GM12878 (cell line): ENCODE measurements at regions not wholly inside any gene's neighbourhood (a gene's known extent, or its start where the extent isn't known, plus 50 kb on each side); places are given as distances from the start of the nearest gene placed in this dataset.

Experiments used
- ATAC-seq: fragments of 200-7000 bp; cut with Tn5 transposase; 3 replicates; pipeline ENCODE4 v1.9.1; 2020; ENCODE audit warnings: mild to moderate bottlenecking, moderate library complexity
- BruUV-seq: library from RNA; stranded (reverse); fragments of 400-500 nt; replicated peaks from 2 replicates; lab custom pipeline; 2021; lab: Mats Ljungman, UMichigan
- CTCF ChIA-PET: fragments of 300-600 bp; sonication (Branson Sonifier 250); formaldehyde crosslinking; extraction: SDS; loops from one replicate; lab custom pipeline; 2021; ENCODE audit warnings: inconsistent platforms; lab: Yijun Ruan, JAX
- POLR2A ChIA-PET: fragments of 350-600 bp; formaldehyde crosslinking; extraction: SDS; loops from one replicate; lab custom pipeline; 2021; ENCODE audit warnings: inconsistent platforms; lab: Charles Lee
- RAD21 ChIA-PET: fragments of 300-600 bp; sonication (Branson Sonifier 250); formaldehyde crosslinking; loops from one replicate; lab custom pipeline; 2023; ENCODE audit warnings: antibody characterized with exemption; ENCODE audit not compliant: unreplicated experiment; lab: Charles Lee
- SMC1A ChIA-PET: fragments of 300-600 bp; sonication (Branson Sonifier 250); formaldehyde crosslinking; loops from one replicate; lab custom pipeline; 2023; ENCODE audit not compliant: unreplicated experiment, uncharacterized antibody; lab: Charles Lee
- DNase-seq: peaks from one replicate; pipeline ENCODE4 v3.0.0-alpha.2; 2011; ENCODE audit warnings: low read depth, low spot score
- FAIRE-seq: peaks from 3 replicates; lab custom pipeline; 2011; peaks lifted over from hg19 to GRCh38; lab: Jason Lieb, UNC
- H2AFZ ChIP-seq: 2 replicates; pipeline ENCODE4 v1.6.0; 2011; ENCODE audit warnings: low read depth, low read length, control low read depth; ENCODE audit not compliant: control insufficient read depth
- H3K27ac ChIP-seq: 2 replicates; pipeline ENCODE4 v1.5.1; 2011; ENCODE audit warnings: control low read depth; ENCODE audit not compliant: control insufficient read depth, insufficient read depth
- H3K27me3 ChIP-seq, 2 experiments: replicated peaks in 1 of 2; 2 replicates each; pipeline versions ENCODE4 v1.6.0 to v1.6.1; 2011; ENCODE audit warnings: low read length in 1 of 2; ENCODE audit not compliant: control insufficient read depth in 2 of 2, insufficient read depth in 2 of 2
- H3K36me3 ChIP-seq, 2 experiments: 2 replicates each; pipeline ENCODE4 v1.5.1; 2011; ENCODE audit warnings: low read length in 1 of 2; ENCODE audit not compliant: control insufficient read depth in 2 of 2, insufficient read depth in 2 of 2
- H3K4me1 ChIP-seq: 2 replicates; pipeline ENCODE4 v1.6.1; 2011; ENCODE audit warnings: mild to moderate bottlenecking, low read length, moderate library complexity, mixed read lengths; ENCODE audit not compliant: control insufficient read depth, insufficient read depth
- H3K4me2 ChIP-seq: 2 replicates; pipeline ENCODE4 v1.6.0; 2011; ENCODE audit warnings: control low read depth; ENCODE audit not compliant: control insufficient read depth, insufficient read depth
- H3K4me3 ChIP-seq: fragments of 200-600 bp; sonication (generic); 2 replicates; pipeline ENCODE4 v1.5.1; 2016
- H3K79me2 ChIP-seq: 2 replicates; pipeline ENCODE4 v1.6.0; 2011; ENCODE audit warnings: low read length; ENCODE audit not compliant: control insufficient read depth, insufficient read depth
- H3K9ac ChIP-seq: 2 replicates; pipeline ENCODE4 v1.8.0; 2011; ENCODE audit warnings: low read length, control low read depth, mixed read lengths; ENCODE audit not compliant: control insufficient read depth, insufficient read depth
- H3K9me3 ChIP-seq: replicated peaks from 3 replicates; pipeline ENCODE4 v1.5.1; 2011; ENCODE audit warnings: mild to moderate bottlenecking, low read length; ENCODE audit not compliant: control insufficient read depth, insufficient read depth
- H4K20me1 ChIP-seq: 2 replicates; pipeline ENCODE4 v1.6.0; 2011; ENCODE audit not compliant: control insufficient read depth, insufficient read depth
- CHD1 ChIP-seq: IDR thresholded peaks from 2 replicates; pipeline ENCODE4 v1.6.1; 2012; ENCODE audit warnings: low read depth, low read length, improper control_type of control experiment
- CUX1 ChIP-seq: IDR thresholded peaks from 2 replicates; pipeline ENCODE4 v1.6.1; 2012; ENCODE audit warnings: improper control_type of control experiment, low read depth, low read length; ENCODE audit not compliant: insufficient replicate concordance
- HDAC2 ChIP-seq: fragments of 200-600 bp; sonication (generic); IDR thresholded peaks from 2 replicates; pipeline ENCODE4 v1.6.1; 2017
- HDAC6 ChIP-seq: fragments of 200-600 bp; sonication (generic); IDR thresholded peaks from one replicate; pipeline ENCODE4 v1.8.0; 2017; ENCODE audit warnings: antibody characterized with exemption; ENCODE audit not compliant: unreplicated experiment
- IKZF2 ChIP-seq, 2 experiments: fragments of 450-650 bp; IDR thresholded peaks; 2 replicates each; pipeline ENCODE4 v1.6.1; 2017; ENCODE audit warnings: mild to moderate bottlenecking in 2 of 2, moderate library complexity in 2 of 2
- MXI1 ChIP-seq: fragments of 150-350 bp; IDR thresholded peaks from 2 replicates; pipeline ENCODE4 v1.6.1; 2011; ENCODE audit warnings: low read depth, mild to moderate bottlenecking, inconsistent platforms, low read length, improper control_type of control experiment
- MYB ChIP-seq: fragments of 150-350 bp; IDR thresholded peaks from 2 replicates; pipeline ENCODE4 v1.6.1; 2014; ENCODE audit warnings: mild to moderate bottlenecking, low read depth, low read length, borderline replicate concordance
- PKNOX1 ChIP-seq: fragments of 450-650 bp; IDR thresholded peaks from 2 replicates; pipeline ENCODE4 v1.6.1; 2016; ENCODE audit warnings: mild to moderate bottlenecking
- SMC3 ChIP-seq: IDR thresholded peaks from 2 replicates; pipeline ENCODE4 v1.6.1; 2011; ENCODE audit warnings: low read length, improper control_type of control experiment, borderline replicate concordance
- WRNIP1 ChIP-seq: IDR thresholded peaks from 2 replicates; pipeline ENCODE4 v1.6.1; 2011; ENCODE audit warnings: low read depth, low read length, improper control_type of control experiment, borderline replicate concordance
- ZNF24 ChIP-seq: fragments of 450-650 bp; IDR thresholded peaks from 2 replicates; pipeline ENCODE4 v1.6.1; 2017; ENCODE audit warnings: antibody characterized with exemption, mild to moderate bottlenecking
- WGBS: methylation state at CpG from one replicate; pipeline ENCODE4 v1.1.6; 2016; ENCODE audit warnings: low lambda C conversion rate; ENCODE audit not compliant: insufficient replicate concordance, insufficient coverage; ENCODE audit errors: missing lambda C conversion rate; 5-methylcytosine and 5-hydroxymethylcytosine counted together
- in situ Hi-C: fragments of 300-500 bp; cut with MboI; formaldehyde crosslinking; loops from 9 replicates; pipeline ENCODE4 v1.14.3; 2018; ENCODE audit warnings: mixed read lengths
- intact Hi-C: fragments of 100-400 bp; cut with micrococcal nuclease; formaldehyde crosslinking; loops from one replicate; pipeline ENCODE4 v1.14.2; 2022; ENCODE audit not compliant: unreplicated experiment

GRCh38 chr5:90166816-90167215 lies 242.7 kb downstream of the CETN3 start:
- intact Hi-C loops (no loop called here), in situ Hi-C loops (no loop called here)
- POLR2A ChIA-PET = no interaction called here
- no peak overlapping the region for H3K9ac ChIP-seq
- TF ChIP-seq HDAC2 (no peak), HDAC6 (no peak), ZNF24 (no peak)
- RAD21 ChIA-PET = no interaction called here
- SMC1A ChIA-PET = no interaction called here
- H4K20me1 ChIP-seq = no peaks in the 10 kb centered on the region
- H3K4me2 ChIP-seq = no peak overlapping the region
- H2AFZ ChIP-seq = no peak overlapping the region
- no peak for ATAC-seq
- no peaks in the 10 kb centered on the region for H3K79me2 ChIP-seq
- CTCF ChIA-PET = no interaction called here
- H3K27ac ChIP-seq = no peak overlapping the region
- H3K36me3 ChIP-seq = no peaks in the 10 kb centered on the region
- H3K4me3 ChIP-seq = no peak overlapping the region
- H3K27me3 ChIP-seq = no peaks in the 10 kb centered on the region
- no peaks in the 10 kb centered on the region; the same call in 2 of the 3 replicates for H3K9me3 ChIP-seq
- no peak for DNase-seq
- FAIRE-seq = no peak
- BruUV-seq = no TSS peak
- H3K4me1 ChIP-seq = no peaks in the 10 kb centered on the region

GRCh38 chr5:90162324-90162723 lies 247.2 kb downstream of the CETN3 start:
- no peak overlapping the region for H3K4me2 ChIP-seq
- RAD21 ChIA-PET = interaction anchor here (1.9 to 2.2 kb wide), 2 partner anchors 1432 to 1434 kb away, joined by 6 to 11 read pairs; no protein-coding TSS in a partner anchor
- H3K9ac ChIP-seq = no peak overlapping the region
- intact Hi-C loops = no loop called here
- SMC1A ChIA-PET = interaction anchor here (1.0 to 2.0 kb wide), 7 partner anchors 24 to 1472 kb away, joined by 3 to 7 read pairs (median 3); no protein-coding TSS in a partner anchor
- BruUV-seq = no TSS peak
- ATAC-seq (no peak), FAIRE-seq (no peak), DNase-seq (no peak)
- H3K27me3 ChIP-seq = no peaks in the 10 kb centered on the region
- no peaks in the 10 kb centered on the region for H3K79me2 ChIP-seq
- CTCF ChIA-PET = interaction anchor here (1.0 to 2.4 kb wide), 6 partner anchors 65 to 1472 kb away, joined by 3 to 14 read pairs (median 4); no protein-coding TSS in a partner anchor
- WGBS = 64% methylated on average over 4 of the region's 4 CpGs
- no peaks in the 10 kb centered on the region for H3K4me1 ChIP-seq
- H3K4me3 ChIP-seq = no peak overlapping the region
- in situ Hi-C loops = no loop called here
- H3K9me3 ChIP-seq = no peaks in the 10 kb centered on the region
- no peaks in the 10 kb centered on the region for H4K20me1 ChIP-seq
- POLR2A ChIA-PET = no interaction called here
- no peak for TF ChIP-seq MXI1
- no peak for TF ChIP-seq MYB
- TF ChIP-seq CUX1 = no peak
- TF ChIP-seq PKNOX1 = no peak
- no peak for TF ChIP-seq SMC3
- TF ChIP-seq IKZF2 (IDR thresholded peaks at IDR 0.05) = no peak
- no peak for TF ChIP-seq CHD1
- no peak for TF ChIP-seq WRNIP1
- H2AFZ ChIP-seq = no peak overlapping the region
- H3K27ac ChIP-seq = no peak overlapping the region
- no peaks in the 10 kb centered on the region for H3K36me3 ChIP-seq
